HG03558 (cell line): ENCODE measurements at regions not wholly inside any gene's neighbourhood (a gene's known extent, or its start where the extent isn't known, plus 50 kb on each side); places are given as distances from the start of the nearest gene placed in this dataset.

Experiments
- ATAC-seq: cut with Tn5 transposase; IDR thresholded peaks from one replicate; pipeline ENCODE4 v1.9.1; 2021; ENCODE audit warnings: moderate number of reproducible peaks; ENCODE audit not compliant: unreplicated experiment; ENCODE audit errors: extremely low read depth

DNA sequence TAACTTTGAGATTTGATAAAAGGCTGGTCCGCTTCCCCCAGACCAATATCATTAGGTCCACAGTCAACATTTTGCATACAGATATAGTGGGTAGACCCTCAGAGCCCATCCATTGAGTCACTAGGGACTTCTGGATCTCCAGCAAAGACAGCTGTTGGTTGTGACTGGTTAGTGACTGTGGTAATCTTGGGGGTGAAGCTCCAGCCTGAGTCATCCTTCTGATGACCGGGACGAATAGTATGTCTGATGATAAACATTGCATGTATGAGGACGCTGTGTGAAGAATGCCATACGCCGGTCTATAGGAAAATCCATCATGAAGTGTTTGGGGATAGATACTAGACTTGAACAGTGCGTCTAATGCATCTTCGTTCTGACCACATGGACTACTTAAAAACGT is 307.0 kb downstream of the UQCRFS1 start:
- ATAC-seq, result no peak

DNA sequence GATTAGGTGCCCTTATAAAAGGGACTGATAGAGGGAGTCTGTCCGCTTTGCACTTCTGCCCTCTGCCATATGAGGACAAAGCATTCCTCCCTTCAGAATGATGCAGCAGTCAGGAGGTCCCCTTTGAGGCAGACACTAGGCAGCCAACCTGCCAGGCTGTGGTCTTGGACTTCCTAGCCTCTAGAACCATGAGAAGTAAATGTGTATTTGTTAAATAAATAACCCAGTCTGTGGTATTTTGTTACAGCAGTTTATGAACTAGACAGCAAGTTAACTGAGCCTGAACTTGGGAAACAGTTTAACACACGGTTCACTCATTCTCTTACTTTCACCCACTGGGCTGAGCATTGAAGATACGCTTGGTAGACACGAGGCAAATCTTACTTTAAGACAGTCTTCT is 313.2 kb downstream of the UQCRFS1 start:
- no peak for ATAC-seq

DNA sequence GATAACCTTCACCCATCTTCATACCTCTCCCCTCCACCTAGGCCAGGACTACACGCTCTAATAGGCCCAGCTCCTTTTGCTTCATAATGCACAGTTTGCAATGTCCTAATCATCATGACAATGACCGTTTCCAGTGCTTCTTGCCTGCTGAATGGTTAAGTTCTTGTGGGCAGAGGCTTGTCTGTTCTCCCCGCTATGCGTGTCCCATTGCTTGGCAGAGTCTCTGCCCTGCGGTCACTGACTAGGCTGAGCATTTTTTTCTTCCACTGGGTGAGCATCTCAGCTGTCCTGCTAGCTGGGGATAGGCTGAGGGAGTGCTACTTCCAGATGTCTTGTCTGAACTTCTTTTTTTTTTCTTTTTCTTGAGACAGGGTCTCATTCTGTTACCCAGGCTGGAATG is 314.7 kb downstream of the UQCRFS1 start:
- no peak for ATAC-seq

DNA sequence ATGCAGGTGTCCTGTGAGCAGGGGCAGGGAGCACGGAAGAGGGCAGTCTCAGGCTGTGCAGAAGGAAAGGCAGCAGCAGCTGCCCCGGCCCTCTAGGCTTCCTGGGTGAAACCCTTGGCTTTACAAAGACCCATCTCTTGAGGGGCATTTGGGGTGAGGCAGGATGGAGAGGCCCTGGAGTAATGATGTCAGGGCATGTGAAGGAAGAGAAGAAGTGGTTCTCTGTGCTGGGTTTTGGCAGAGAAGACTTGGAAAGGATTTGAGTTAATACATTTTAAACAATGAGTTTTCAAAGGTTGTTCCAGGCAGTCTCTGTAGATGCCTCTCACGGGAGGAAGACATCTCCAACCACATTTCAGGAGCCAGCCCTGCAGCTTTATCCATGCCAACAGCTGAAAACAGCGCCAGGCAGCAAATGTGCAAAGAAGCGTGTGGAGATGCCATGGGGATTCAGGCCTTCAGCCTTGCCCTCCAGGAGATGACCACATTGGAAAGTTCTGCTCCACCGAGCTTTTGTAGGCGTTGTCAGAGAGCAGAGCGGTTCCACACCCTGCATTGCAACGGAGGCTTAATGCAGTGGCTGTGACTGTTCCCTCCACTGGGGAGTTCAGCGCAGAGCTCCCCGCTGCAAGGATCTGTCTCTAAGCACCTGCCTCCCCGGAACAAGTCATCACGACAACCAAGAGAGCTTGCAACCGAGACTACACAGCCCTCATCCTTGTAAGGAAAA is 322.8 kb downstream of the UQCRFS1 start:
- no peak for ATAC-seq

DNA sequence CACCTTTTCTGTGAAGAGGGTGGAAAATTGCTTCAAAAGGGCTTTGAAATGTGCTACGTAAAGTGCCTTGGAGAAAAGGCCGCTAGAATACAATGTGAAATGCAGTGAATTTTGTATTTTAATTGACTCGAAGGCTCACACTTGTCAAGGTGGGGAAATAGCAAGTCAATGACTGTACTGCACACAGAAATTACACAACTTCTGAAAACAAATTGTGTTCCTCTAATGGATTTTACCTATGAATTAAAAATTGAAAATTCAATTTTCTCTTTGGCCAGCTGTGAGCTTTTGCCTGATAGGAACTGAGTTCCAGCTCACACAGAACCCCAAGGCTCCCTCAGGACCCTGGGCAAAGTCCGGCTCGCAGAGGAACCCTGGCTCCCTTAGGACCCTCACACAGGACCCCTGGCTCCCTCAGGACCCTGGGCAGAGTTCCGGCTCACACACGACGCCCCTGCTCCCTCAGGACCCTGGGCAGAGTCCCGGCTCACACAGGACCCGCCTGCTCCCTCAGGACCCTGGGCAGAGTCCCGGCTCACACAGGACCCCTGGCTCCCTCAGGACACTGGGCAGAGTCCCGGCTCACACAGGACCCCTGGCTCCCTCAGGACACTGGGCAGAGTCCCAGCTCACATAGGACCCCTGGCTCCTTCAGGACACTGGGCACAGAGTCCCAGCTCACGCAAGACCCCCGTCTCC is 324.9 kb downstream of the UQCRFS1 start:
- ATAC-seq, result no peak

DNA sequence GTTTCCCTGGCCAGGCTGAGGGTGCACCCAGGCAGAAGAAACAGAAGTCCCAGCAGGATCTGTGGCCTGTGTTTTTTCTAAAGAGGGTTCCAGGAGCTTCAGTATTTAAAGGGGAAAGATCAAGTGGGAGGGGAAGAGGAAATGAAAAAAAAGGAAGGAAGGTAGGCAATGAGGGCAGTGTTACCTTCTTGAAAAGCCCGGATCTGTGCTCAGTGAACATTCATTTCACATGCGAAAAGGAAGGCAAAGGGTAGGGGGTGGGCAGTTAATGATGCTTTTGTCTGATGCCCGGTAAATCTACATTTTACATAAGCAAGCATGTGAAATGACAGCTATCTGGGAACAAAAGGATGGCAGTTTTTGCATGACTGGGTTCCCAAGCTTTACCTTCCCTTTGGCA is 326.2 kb downstream of the UQCRFS1 start:
- no peak for ATAC-seq

DNA sequence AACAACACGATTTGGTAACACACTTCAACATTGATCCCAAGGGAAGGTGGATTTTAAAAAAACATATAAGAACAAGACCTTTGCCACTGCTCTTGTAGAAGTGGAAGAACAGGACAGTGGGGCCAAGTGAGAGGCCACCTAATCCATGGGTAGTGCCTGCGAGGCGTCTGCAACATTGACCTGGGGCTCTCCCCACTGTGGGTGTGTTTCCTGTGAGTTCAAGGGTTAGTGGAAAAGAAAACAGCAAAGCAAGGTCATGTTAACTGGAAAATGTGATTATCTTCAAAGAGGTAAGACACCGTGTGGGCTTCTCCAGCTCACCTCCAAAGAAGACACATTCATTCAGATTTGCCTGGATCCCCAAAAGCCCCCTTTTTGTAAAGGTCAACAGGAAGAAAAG is 327.0 kb downstream of the UQCRFS1 start:
- no peak for ATAC-seq

DNA sequence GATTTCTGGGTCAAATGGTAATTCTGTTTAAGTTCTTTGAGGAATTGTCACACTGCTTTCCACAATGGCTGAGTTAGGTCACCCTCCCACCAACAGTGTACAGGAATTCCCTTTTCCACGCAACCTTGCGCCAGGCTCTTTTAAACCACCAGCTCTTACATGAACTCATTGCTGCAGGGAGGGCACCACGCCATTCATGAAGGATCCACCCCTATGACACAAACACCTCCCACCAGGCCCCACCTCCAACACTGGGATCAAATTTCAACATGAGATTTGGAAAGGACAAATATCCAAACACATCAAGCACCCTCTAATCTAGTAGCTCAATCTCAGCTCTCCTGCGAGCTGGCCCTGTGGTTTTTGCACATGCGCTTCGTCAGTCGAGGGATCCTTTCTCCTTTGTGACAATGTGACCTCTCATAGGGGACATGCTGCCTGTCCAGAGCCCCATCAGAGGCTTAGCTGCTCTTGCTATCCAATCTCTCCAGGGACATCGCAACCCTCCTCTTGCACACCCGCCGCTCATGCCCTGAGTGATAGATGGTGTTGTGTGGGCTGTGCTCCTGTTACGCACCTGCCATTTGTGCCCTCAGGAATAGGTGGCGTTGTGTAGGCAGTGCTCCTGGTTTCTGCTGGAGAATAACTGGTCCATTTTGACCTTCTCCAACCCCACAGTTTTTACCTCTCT is 328.0 kb downstream of the UQCRFS1 start:
- ATAC-seq, result no peak

DNA sequence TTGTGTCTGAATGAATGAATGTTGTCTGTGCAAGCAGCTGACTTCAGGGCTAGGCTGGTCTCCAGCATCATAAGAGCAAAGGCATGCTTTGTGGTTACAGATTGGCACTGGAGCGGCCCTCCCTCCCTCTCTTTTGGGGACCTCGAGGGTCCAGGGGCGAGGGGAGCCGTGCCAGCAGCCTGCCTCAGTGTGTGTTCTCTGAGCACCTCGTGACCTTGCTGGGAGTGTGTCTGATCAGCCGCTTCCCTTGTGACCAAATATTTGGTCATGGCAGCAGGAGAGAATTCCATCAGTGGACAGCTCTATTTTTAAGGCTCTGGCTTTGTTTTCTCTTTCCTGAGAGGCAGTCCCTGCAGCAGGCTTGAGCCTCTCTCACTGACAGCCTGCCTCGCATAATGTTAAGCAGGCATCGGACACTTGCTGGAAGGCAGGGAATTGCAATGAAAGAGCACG is 329.7 kb downstream of the UQCRFS1 start:
- ATAC-seq, result no peak

DNA sequence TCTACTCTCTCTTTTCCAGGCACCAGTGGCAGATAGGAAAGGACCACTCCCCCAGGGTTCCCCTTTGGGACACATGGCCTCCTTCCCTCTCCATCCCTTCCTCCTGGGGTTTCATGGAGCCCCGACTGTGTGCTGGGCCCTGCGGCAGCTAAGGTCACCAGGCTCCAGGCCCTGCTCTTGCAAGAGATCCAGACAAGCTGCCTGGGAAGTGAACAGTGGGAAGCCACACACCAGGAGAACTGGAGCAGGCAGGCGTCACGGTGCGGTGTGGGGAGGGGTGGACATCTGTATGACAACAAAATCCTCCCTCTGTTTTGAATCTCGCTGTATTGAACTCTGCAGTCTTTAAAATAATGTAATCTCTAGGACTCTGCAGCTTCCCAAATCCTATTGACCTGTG is 330.1 kb downstream of the UQCRFS1 start:
- ATAC-seq, result no peak

DNA sequence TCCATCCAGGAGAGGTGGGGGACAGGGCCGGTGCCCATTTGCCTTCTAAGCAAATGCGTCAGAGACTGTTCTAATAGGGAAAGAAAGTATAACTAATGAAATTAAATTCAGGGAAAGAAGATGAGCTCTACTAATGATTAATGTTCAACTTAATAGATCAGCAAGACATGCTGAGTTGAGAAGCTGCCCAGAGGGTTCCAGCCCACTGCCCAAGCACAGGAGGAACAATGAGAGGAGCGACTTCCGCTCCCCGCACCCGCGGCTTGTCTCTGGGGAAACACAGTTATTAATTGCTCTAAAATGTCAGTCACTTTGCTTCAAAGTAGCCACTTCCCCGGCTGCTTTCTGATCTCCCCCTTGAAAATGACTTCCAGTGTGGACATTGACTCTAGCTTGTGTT is 331.3 kb downstream of the UQCRFS1 start:
- no peak for ATAC-seq

DNA sequence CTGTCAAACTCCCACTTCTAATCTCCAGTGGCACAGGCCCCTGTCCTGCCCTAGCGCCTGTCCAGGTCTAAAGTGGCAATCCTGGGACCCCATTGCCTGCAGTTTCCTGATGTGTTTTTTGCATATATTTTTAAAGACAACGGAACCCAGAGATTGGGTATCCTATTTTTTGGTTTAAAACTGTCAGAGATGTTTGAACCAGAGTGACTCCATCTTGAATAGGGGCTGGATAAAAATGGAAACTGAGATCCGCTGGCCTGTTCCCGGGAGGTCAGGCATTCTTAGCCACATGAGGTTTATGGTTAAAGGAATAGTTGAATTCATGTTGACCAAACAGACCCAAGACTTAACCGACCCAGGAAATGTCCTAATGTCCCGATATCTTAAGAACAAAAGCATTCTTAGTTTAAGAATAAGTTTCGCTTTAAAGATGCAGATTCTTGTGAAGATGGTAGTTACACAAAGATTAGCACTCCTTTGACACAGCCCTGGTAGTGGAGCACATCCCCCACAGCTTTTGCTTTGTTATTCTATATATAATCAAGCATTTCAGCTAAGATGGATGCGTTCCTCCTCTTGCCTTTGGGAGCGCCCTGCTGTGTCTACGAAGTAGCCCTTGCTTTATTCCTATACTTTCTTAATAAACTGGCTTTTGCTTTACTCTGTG is 332.1 kb downstream of the UQCRFS1 start:
- no peak for ATAC-seq

DNA sequence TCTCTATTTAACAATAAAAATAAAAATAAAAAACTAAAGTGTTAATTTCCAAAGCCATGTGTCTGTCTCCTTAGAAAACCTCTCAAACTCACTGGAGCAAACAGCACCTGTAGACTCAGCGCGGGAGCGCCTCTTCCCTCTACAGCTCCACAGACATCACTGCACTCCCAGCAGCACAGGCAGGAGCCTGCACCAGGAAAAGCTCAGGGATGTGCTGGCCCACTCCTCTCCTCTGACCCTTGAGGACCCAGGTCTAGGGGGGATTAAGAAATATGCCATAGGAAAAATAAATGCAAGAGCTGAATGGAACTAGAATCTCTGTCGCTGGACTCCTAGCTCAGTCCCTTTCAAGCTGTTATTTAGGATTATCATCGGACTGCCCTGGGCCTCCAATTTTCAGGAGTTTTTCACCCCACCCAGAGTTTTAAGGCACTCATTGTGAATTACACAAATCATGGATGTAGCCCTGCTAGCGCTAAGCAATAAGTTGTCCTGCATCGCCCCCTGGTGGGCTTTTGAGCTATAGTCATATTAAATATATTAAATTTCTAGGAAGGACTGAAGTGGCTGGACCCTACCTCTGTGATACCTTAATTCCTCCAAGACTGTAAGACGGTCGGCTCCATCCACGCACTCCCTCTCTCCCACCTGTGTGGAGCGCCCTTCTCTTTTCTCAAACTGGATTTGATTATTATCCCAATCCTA is 333.9 kb downstream of the UQCRFS1 start:
- no peak for ATAC-seq

DNA sequence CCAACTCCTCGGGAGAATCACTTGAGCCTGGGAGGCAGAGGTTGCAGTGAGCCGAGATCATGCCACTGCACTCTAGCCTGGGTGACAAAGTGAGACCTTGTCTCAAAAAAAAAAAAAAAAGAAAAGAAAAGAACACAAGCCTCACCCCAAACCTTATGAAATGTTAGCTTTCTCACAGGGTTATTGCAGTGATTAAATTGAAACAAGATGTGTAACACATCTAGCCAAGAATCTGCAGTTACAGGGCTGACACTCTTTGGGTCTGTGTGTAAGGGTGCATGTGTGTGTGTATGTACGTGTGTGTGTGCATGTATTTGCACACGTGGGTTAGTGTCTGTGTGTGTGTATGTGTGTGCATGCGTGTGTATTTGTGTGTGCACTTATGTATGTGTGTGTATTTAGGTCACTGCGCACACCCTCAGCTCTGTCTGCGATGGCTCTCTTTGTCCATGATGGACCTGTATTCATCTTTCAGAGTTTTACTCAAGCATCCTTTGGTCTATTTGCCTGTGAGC is 336.3 kb downstream of the UQCRFS1 start:
- no peak for ATAC-seq

DNA sequence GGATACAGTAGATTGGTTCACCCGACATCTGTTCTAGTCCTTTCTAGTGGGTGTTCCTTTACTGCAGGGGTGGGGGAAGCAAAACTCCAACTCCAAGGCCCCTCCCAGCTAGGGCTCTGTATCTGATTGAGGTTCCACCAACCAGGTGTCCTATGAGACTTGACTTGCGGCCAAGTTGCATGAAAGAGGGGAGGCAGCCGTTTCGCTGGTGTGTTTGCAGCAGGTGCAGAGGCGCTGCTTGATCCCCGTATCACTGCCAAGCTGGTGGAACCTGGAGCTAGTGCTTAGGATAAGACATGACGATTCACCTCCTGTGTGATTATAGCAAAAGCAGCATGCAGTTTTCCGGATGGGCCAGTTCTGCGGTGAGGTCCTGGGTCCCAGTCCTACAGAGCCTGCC is 338.2 kb downstream of the UQCRFS1 start:
- no peak for ATAC-seq

DNA sequence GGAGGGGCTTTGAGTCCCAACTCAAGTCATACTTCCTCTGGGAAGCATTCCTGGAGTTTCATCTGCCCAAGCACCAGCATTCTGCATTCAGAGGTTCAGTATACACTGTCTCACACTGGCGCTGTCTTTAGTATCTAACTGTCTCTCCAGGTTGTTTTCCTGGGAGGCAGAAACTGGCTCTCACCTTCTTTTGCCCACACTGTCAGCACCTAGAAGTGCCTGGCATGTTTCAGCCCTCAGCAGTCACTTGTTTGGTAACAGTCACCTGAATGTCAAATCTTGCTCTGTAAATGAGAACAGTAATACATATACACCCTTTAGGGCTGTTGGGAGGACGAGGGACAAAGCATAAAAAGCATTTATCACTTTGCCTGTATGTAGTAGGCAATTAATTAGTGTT is 339.6 kb downstream of the UQCRFS1 start:
- ATAC-seq, result no peak

DNA sequence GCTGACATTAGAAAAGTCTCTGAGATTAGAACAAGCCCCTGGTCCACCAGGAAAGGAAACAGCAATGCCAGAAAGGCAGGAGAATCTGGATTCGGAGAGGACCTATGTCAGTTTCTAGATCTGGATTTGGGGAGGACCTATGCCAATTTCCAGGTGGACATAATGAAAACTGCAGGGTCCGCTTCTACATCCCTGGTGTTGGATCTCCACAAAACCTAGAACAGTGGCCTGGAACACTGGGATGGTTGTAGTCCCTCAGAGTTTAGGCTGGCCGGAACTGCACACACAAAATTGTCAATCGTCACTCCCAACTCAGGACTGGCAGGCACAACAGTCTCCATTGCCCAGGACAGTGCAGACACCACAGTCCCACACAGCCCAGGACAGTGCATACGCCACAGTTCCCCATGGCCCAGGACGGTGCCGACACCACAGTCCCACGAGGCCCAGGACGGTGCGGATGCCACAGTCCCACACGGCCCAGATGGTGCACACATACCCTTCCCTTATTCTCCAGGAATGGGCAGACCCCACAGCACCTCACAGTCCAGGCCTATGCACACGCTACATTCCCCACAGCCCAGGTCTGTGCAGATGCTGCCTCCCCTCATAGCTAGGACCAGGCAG is 341.7 kb downstream of the UQCRFS1 start:
- no peak for ATAC-seq

DNA sequence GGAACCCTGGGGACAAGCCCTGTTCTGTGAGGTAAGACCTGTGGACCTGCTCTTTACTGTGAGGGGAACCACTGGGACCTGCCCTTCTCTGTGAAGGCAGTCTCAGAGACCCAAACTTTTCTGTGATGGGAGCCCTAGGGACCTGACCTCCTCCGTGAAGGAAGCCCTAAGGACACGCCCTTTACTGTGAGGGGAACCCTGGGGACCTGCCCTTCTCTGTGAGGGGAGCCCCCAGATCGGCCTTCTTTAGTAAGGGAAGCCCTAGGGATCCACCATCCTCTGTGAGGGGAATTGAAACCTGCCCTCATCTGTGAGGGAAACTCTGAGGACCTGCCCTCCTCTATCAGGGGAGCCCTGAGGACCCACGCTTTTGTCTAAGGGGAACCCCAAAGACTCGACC is 343.5 kb downstream of the UQCRFS1 start:
- ATAC-seq, result no peak

DNA sequence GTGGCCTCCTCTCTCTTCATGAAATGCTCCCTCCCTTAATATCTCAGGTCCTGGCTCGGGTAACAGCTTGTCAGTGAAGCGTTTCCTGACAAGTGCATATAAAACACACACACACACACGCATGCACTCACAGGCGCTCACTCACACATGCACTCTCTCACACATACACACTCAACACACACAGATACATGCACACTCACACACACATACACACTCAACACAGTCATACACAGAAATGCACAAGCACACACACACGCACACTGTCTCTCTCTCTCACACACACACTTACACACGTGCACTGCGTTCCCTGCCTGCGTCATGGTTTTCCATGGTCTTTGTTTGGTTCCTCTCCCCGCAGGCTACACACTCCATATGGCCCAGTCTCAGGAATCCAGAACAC is 344.1 kb downstream of the UQCRFS1 start:
- no peak for ATAC-seq

DNA sequence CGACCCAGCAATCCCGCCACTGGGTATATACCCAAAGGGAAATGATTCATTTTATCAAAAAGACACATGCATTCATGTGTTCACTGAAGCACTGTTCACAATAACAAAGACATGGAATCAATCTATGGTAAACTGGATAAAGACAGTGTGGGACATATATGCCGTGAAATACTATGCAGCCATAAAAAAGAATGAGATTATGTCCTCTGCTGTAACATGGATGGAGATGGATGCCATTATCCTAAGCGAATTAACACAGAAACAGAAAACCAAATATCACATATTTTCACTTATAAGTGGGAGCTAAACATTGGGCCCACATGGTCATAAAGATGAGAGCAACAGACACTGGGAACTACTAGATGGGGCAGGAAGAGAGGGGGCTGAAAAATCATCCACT is 345.0 kb downstream of the UQCRFS1 start:
- ATAC-seq, result no peak
